MM.1S (cell line): ENCODE measurements at regions not wholly inside any gene's neighbourhood (a gene's known extent, or its start where the extent isn't known, plus 50 kb on each side); places are given as distances from the start of the nearest gene placed in this dataset.
A peak's percentile ranks its signal among the peaks of the same experiment; 100 is the strongest.

Experiments used
- DNase-seq: peaks from one replicate; pipeline ENCODE4 v3.0.0-alpha.2; 2015
- H2AFZ ChIP-seq: fragments of 300-600 bp; sonication (generic); 2 replicates; pipeline ENCODE4 v1.6.0; 2016; ENCODE audit warnings: antibody characterized with exemption, low read length
- H3F3A ChIP-seq: fragments of 300-600 bp; sonication (generic); 2 replicates; pipeline ENCODE4 v1.6.1; 2016; ENCODE audit warnings: mild to moderate bottlenecking, antibody characterized with exemption, low read length, moderate library complexity, mixed read lengths; ENCODE audit not compliant: insufficient read depth
- H3K27ac ChIP-seq: fragments of 300-600 bp; sonication (generic); 2 replicates; pipeline ENCODE4 v1.5.1; 2016; ENCODE audit warnings: mild to moderate bottlenecking, low read length
- H3K27me3 ChIP-seq: fragments of 300-600 bp; sonication (generic); replicated peaks from 2 replicates; pipeline ENCODE4 v1.6.0; 2016; ENCODE audit warnings: low read length; ENCODE audit not compliant: insufficient read depth
- H3K36me3 ChIP-seq: fragments of 300-600 bp; sonication (generic); replicated peaks from 2 replicates; pipeline ENCODE4 v1.6.1; 2016; ENCODE audit warnings: mild to moderate bottlenecking, low read length, mixed read lengths; ENCODE audit not compliant: insufficient read depth
- H3K4me1 ChIP-seq: fragments of 300-600 bp; sonication (generic); 2 replicates; pipeline ENCODE4 v1.6.1; 2016; ENCODE audit warnings: low read length, mixed read lengths
- H3K4me2 ChIP-seq: fragments of 300-600 bp; sonication (generic); 2 replicates; pipeline ENCODE4 v1.6.0; 2016; ENCODE audit warnings: low read depth, low read length
- H3K4me3 ChIP-seq: fragments of 300-600 bp; sonication (generic); 2 replicates; pipeline ENCODE4 v1.5.1; 2016; ENCODE audit warnings: low read length, mixed read lengths
- H3K79me2 ChIP-seq: fragments of 300-600 bp; sonication (generic); 2 replicates; pipeline ENCODE4 v1.6.1; 2016; ENCODE audit warnings: mixed run types, low read length, mixed read lengths
- H3K9ac ChIP-seq: fragments of 300-600 bp; sonication (generic); 2 replicates; pipeline ENCODE4 v1.6.1; 2016; ENCODE audit warnings: low read length, mixed read lengths
- H3K9me2 ChIP-seq: fragments of 300-600 bp; sonication (generic); replicated peaks from 2 replicates; pipeline ENCODE4 v1.6.1; 2016; ENCODE audit warnings: mild to moderate bottlenecking, low read length, mixed read lengths; ENCODE audit not compliant: insufficient read depth
- H3K9me3 ChIP-seq: fragments of 300-600 bp; sonication (generic); replicated peaks from 2 replicates; pipeline ENCODE4 v1.6.1; 2016; ENCODE audit warnings: mild to moderate bottlenecking, low read length, mixed read lengths; ENCODE audit not compliant: insufficient read depth
- H4K20me1 ChIP-seq: fragments of 300-600 bp; sonication (generic); 2 replicates; pipeline ENCODE4 v1.6.1; 2016; ENCODE audit warnings: mild to moderate bottlenecking, low read length, moderate library complexity, mixed read lengths; ENCODE audit not compliant: insufficient read depth
- EZH2 ChIP-seq: fragments of 300-600 bp; sonication (generic); optimal IDR thresholded peaks from 2 replicates; pipeline ENCODE3; 2017; ENCODE audit warnings: low read depth, mild to moderate bottlenecking, antibody characterized with exemption, low read length, mixed read lengths
- EZH2phosphoT487 ChIP-seq: fragments of 300-600 bp; sonication (generic); IDR thresholded peaks from 2 replicates; pipeline ENCODE4 v1.6.1; 2018; ENCODE audit warnings: antibody characterized with exemption, low read length
- TF ChIP-seq, protein P1 (sequence below): fragments of 300-600 bp; sonication (generic); IDR thresholded peaks from 2 replicates; pipeline ENCODE4 v1.5.1; 2016; ENCODE audit warnings: antibody characterized with exemption, low read length, mixed read lengths

- no peaks in the 10 kb centered on the region for H3K27me3 ChIP-seq
These were observed 1055.7 kb downstream of the JRKL start for GRCh38 chr11:97445561-97445960.

DNA sequence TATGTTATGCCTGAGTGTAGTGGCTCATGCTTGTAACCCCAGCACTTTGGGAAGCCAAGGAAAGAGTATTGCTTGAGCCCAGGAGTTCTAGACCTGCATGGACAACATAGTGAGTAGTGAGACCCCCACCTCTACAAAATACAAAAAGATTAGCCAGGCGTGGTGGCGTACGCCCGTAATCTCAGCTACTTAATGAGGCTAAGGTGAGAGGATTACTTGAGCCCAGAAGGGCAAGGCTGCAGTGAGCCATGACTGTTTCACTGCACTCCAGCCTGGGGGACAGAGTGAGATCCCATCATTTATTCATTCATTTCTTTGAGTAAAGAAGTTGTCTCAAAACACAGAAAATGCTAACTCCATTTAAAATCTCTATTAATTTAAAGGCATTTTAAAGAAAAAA is 1061.6 kb downstream of the JRKL start:
- no peak for TF ChIP-seq EZH2phosphoT487
- TF ChIP-seq, protein P1, sequence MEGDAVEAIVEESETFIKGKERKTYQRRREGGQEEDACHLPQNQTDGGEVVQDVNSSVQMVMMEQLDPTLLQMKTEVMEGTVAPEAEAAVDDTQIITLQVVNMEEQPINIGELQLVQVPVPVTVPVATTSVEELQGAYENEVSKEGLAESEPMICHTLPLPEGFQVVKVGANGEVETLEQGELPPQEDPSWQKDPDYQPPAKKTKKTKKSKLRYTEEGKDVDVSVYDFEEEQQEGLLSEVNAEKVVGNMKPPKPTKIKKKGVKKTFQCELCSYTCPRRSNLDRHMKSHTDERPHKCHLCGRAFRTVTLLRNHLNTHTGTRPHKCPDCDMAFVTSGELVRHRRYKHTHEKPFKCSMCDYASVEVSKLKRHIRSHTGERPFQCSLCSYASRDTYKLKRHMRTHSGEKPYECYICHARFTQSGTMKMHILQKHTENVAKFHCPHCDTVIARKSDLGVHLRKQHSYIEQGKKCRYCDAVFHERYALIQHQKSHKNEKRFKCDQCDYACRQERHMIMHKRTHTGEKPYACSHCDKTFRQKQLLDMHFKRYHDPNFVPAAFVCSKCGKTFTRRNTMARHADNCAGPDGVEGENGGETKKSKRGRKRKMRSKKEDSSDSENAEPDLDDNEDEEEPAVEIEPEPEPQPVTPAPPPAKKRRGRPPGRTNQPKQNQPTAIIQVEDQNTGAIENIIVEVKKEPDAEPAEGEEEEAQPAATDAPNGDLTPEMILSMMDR = no peak
- no peak for TF ChIP-seq EZH2
- Histone ChIP-seq H3K4me2 (no peak overlapping the region), H3F3A (no peaks in the 10 kb centered on the region), H2AFZ (no peak overlapping the region), H3K4me1 (no peaks in the 10 kb centered on the region), H3K27me3 (no peaks in the 10 kb centered on the region), H4K20me1 (no peaks in the 10 kb centered on the region), H3K79me2 (no peaks in the 10 kb centered on the region), H3K27ac (no peak overlapping the region), H3K9me2 (no peaks in the 10 kb centered on the region), H3K36me3 (no peaks in the 10 kb centered on the region), H3K9ac (no peak overlapping the region), H3K4me3 (no peak overlapping the region), H3K9me3 (no peaks in the 10 kb centered on the region)
- no peak for DNase-seq

More at GRCh38 chr11:97445561-97445960, 1055.7 kb downstream of the JRKL start:
- Histone ChIP-seq H3F3A (no peaks in the 10 kb centered on the region), H3K4me1 (no peaks in the 10 kb centered on the region), H3K79me2 (no peaks in the 10 kb centered on the region), H3K36me3 (no peaks in the 10 kb centered on the region), H3K9me2 (no peaks in the 10 kb centered on the region), H3K27ac (no peak overlapping the region), H2AFZ (no peak overlapping the region), H3K9ac (no peak overlapping the region), H3K4me3 (no peak overlapping the region), H4K20me1 (no peaks in the 10 kb centered on the region), H3K4me2 (no peak overlapping the region), H3K9me3 (no peaks in the 10 kb centered on the region)
- no peak for DNase-seq
- TF ChIP-seq EZH2phosphoT487 = no peak
- TF ChIP-seq EZH2 = no peak
- TF ChIP-seq, protein P1 = no peak

DNA sequence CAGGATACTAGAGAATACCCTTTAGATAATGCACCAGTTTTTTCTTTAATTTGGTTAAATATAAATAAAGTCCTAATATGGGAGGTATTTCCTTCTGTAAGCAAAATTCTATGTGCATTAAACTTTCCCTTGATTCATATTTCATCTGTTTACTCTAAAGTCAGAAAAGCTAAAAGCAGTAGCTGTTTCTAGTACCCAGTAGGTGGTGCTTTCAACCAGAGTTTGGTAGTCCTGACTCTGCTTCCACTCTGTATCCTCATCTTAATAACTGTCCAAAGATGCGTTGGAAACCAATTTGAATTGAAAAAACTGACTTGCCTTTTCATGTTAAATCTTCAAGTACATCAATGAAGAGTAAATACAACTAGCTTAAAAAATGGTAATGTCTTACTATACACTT is 1065.2 kb downstream of the JRKL start:
- TF ChIP-seq, protein P1 = peak; percentile 59
- TF ChIP-seq EZH2phosphoT487 = no peak
- Histone ChIP-seq H3K4me2 (peak overlapping the region; percentile 16; the same call in 1 of the 2 replicates), H3K79me2 (no peaks in the 10 kb centered on the region), H4K20me1 (no peaks in the 10 kb centered on the region), H3K9ac (no peak overlapping the region), H3K4me3 (no peak overlapping the region), H3K4me1 (no peaks in the 10 kb centered on the region), H3F3A (no peaks in the 10 kb centered on the region), H3K27ac (no peak overlapping the region), H3K27me3 (no peaks in the 10 kb centered on the region), H2AFZ (0 out of 2 replicates have a peak overlapping the region, but pooled peaks have one; percentile 24), H3K36me3 (no peaks in the 10 kb centered on the region), H3K9me2 (no peaks in the 10 kb centered on the region), H3K9me3 (no peaks in the 10 kb centered on the region)
- peak; percentile 62 for DNase-seq
